Hindlimb muscle (tissue), 1 donor: ENCODE measurements at regions not wholly inside any gene's neighbourhood (a gene's known extent, or its start where the extent isn't known, plus 50 kb on each side); places are given as distances from the start of the nearest gene placed in this dataset.
"Not testable (repeated sequence)": the region's sequence is repeated elsewhere in the genome, so short reads cannot be mapped to it uniquely, and the experiment has no call there.

Experiments used
- DNase-seq: peaks from one replicate; pipeline ENCODE4 v3.0.0-alpha.2; 2013

GRCh38 chr5:25005431-25005830 is 360.7 kb upstream of the CDH10 start:
- no peak for DNase-seq

GRCh38 chr5:25002371-25002770 is 357.6 kb upstream of the CDH10 start:
- DNase-seq, result no peak

- no peak for DNase-seq
Observed at GRCh38 chr5:24999732-25000131, 355.0 kb upstream of the CDH10 start.

GRCh38 chr5:24998641-24999040 is 353.9 kb upstream of the CDH10 start:
- no peak for DNase-seq

GRCh38 chr5:24986326-24986725 is 341.5 kb upstream of the CDH10 start:
- DNase-seq, result no peak

GRCh38 chr5:24978552-24978951 is 333.8 kb upstream of the CDH10 start:
- not testable (repeated sequence) for DNase-seq

GRCh38 chr5:24963611-24964010 is 318.8 kb upstream of the CDH10 start:
- DNase-seq, result no peak

- DNase-seq, result no peak
Observed at GRCh38 chr5:24923400-24923799, 278.6 kb upstream of the CDH10 start.

GRCh38 chr5:24918676-24919075 is 273.9 kb upstream of the CDH10 start:
- DNase-seq, result no peak

- no peak for DNase-seq
Observed at GRCh38 chr5:24916863-24917262, 272.1 kb upstream of the CDH10 start.

- DNase-seq, result no peak
Observed at GRCh38 chr5:24909210-24909609, 264.4 kb upstream of the CDH10 start.

GRCh38 chr5:24906689-24907088 is 261.9 kb upstream of the CDH10 start:
- DNase-seq, result no peak

GRCh38 chr5:24904981-24905517 is 260.3 kb upstream of the CDH10 start:
- no peak for DNase-seq

GRCh38 chr5:24899180-24899579 is 254.4 kb upstream of the CDH10 start:
- no peak for DNase-seq

GRCh38 chr5:24864244-24864643 is 219.5 kb upstream of the CDH10 start:
- DNase-seq, result no peak

- DNase-seq, result no peak
Observed at GRCh38 chr5:24862117-24862516, 217.3 kb upstream of the CDH10 start.

GRCh38 chr5:24855485-24855884 is 210.7 kb upstream of the CDH10 start:
- no peak for DNase-seq

GRCh38 chr5:24854850-24855249 is 210.1 kb upstream of the CDH10 start:
- no peak for DNase-seq

GRCh38 chr5:24854350-24854749 is 209.6 kb upstream of the CDH10 start:
- no peak for DNase-seq

- DNase-seq, result no peak
Observed at GRCh38 chr5:24850926-24851486, 206.2 kb upstream of the CDH10 start.

GRCh38 chr5:24849210-24849609 is 204.4 kb upstream of the CDH10 start:
- DNase-seq, result no peak

GRCh38 chr5:24831989-24832388 is 187.2 kb upstream of the CDH10 start:
- DNase-seq, result no peak

GRCh38 chr5:24823625-24824024 is 178.8 kb upstream of the CDH10 start:
- no peak for DNase-seq

GRCh38 chr5:24819841-24820240 is 175.1 kb upstream of the CDH10 start:
- DNase-seq, result no peak

GRCh38 chr5:24817966-24818365 is 173.2 kb upstream of the CDH10 start:
- DNase-seq, result no peak
